ENCODE measurements at regions not wholly inside any gene's neighbourhood (a gene's known extent, or its start where the extent isn't known, plus 50 kb on each side); places are given as distances from the start of the nearest gene placed in this dataset.

DNA sequence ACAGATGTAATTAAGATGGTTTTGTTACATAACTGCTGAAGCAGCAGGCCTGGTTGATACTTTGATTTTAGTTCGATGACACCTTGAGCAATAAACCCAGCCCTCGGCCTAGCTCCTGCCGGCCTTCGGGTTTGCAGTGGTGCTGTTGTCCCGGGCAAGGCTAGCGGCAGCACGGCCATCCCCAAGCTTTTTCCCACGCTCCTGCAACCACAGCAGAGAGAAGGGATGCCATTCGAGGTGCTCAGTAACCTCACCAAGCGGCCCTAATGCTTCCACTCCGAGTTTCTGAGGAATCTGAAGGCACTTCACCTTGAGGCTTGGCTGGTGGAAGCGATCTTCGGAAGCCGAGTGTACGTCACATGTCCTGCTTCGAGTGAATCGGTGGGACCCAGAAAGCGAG, 182.1 kb downstream of the NAF1 start:
- TF ChIP-seq POLR2A (IDR thresholded peaks at IDR 0.05; ENCODE audit: extremely low read depth, insufficient read length) (no peak), CTCF (IDR thresholded peaks at IDR 0.05; ENCODE audit: low read depth, low read length) (no peak)

Measured in NB4 (cell line).